DMS53 (cell line): ENCODE measurements at regions not wholly inside any gene's neighbourhood (a gene's known extent, or its start where the extent isn't known, plus 50 kb on each side); places are given as distances from the start of the nearest gene placed in this dataset.
"Not testable (repeated sequence)": the region's sequence is repeated elsewhere in the genome, so short reads cannot be mapped to it uniquely, and the experiment has no call there.

Experiments
- DNase-seq: peaks from one replicate; lab custom pipeline; 2025; lab: John Stamatoyannopoulos, UW

GRCh38 chr7:45807832-45808231 is 65.0 kb downstream of the CCDC201 start:
- not testable (repeated sequence) for DNase-seq

- DNase-seq = not testable (repeated sequence)
Observed at GRCh38 chr7:45802214-45802613, 70.7 kb downstream of the CCDC201 start.

- not testable (repeated sequence) for DNase-seq
Observed at GRCh38 chr7:45797264-45797663, 75.6 kb downstream of the CCDC201 start.

- DNase-seq = not testable (repeated sequence)
Observed at GRCh38 chr7:45789641-45790040, 83.2 kb downstream of the CCDC201 start.

- peak; percentile 33 for DNase-seq
Observed at GRCh38 chr7:45785724-45786123, 87.2 kb downstream of the CCDC201 start.

- not testable (repeated sequence) for DNase-seq
Observed at GRCh38 chr7:45784775-45785174, 88.1 kb downstream of the CCDC201 start.
